ENCODE measurements at regions not wholly inside any gene's neighbourhood (a gene's known extent, or its start where the extent isn't known, plus 50 kb on each side); places are given as distances from the start of the nearest gene placed in this dataset.

GRCh38 chr4:11069083-11069482, 359.6 kb downstream of the HS3ST1 start:
- TF ChIP-seq ZNF274 (IDR thresholded peaks at IDR 0.05; ENCODE audit: low read depth, low read length) (no peak), EZH2 (IDR thresholded peaks at IDR 0.05) (no peak)
